ENCODE measurements at regions not wholly inside any gene's neighbourhood (a gene's known extent, or its start where the extent isn't known, plus 50 kb on each side); places are given as distances from the start of the nearest gene placed in this dataset.

DNA sequence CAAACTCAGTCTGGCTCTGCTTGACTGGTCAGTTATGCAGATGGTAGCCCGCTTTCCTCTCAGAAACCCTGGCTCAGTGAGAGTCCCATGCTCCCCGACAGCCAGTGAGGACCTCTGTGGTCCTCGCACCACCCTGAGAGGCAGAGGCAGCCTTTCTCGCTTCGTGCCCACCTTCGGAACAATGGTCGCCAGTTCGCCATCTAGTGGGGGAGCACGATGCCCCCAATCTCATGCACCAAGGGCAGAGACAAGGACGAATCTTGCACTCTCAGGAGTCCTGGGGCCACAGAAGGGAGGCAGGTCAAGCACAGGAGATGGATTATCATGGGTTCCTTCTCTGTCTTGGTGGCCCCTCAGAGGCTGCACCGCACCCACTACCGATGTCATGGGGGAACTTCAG, 75.2 kb downstream of the RHCG start:
- no peak overlapping the region for H3K27ac ChIP-seq
- TF ChIP-seq, protein P1, sequence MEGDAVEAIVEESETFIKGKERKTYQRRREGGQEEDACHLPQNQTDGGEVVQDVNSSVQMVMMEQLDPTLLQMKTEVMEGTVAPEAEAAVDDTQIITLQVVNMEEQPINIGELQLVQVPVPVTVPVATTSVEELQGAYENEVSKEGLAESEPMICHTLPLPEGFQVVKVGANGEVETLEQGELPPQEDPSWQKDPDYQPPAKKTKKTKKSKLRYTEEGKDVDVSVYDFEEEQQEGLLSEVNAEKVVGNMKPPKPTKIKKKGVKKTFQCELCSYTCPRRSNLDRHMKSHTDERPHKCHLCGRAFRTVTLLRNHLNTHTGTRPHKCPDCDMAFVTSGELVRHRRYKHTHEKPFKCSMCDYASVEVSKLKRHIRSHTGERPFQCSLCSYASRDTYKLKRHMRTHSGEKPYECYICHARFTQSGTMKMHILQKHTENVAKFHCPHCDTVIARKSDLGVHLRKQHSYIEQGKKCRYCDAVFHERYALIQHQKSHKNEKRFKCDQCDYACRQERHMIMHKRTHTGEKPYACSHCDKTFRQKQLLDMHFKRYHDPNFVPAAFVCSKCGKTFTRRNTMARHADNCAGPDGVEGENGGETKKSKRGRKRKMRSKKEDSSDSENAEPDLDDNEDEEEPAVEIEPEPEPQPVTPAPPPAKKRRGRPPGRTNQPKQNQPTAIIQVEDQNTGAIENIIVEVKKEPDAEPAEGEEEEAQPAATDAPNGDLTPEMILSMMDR (IDR thresholded peaks at IDR 0.05) = 0 out of 2 replicates have a peak, but pooled peaks have one; percentile 11
- TF ChIP-seq ZFX (IDR thresholded peaks at IDR 0.05; ENCODE audit: borderline replicate concordance) = no peak

DNA sequence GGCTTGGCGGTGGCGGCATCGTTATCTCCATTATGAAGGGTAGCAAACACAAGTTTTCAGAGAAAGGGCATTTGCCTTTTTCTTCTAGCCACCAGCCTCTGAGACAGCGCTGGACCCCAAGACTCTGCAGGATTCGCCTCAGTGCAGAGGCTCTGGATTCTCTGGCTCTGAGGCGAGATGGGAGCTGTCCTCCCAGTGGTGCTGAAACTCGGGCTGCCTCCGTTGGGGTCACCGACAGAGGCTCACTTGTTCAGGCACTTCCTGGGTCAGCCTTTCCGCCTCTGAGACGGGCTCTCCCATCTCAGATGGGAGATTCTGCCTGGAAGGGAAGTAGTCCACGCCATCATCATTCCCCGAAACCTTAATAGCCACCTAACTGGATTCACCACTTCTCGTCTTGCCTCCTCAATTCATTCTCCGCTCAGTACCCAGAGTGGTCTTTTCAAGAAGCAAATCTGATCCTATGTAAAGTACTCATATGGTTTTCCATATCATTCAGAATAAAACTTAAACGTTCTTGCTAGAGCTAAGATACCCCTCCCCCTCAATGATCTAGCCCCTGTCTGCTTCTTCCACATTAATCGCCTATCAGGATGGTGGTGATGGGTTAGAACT, 76.9 kb downstream of the RHCG start:
- TF ChIP-seq ZFX (IDR thresholded peaks at IDR 0.05; ENCODE audit: borderline replicate concordance) = no peak
- TF ChIP-seq, protein P1 (IDR thresholded peaks at IDR 0.05) = no peak
- H3K27ac ChIP-seq = no peak overlapping the region

DNA sequence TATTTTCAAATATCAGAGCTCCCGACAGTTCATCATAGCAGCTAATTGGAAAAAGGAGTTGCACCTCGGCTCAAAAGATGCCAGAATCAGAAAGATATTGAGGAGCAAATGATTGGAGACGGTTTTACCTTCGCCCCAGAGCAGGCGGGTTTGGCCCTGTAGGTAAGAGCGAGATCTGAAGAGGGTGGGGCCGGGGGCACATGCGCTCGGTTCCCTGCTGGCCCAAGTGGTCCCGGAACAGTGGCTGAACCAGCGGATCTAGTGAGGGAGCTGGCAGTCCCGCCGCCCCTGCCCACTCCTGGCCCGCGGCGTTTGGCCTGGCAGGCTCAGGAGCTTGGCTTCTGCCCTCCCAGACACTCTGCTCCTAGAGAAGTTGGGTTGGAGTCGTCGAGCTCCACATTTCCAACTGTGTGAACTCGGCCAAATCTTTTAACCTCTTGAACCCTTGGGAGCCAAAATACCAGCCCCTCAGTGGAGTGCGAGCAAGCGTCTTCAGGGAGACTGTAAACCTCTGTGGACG, 79.1 kb downstream of the RHCG start:
- no peak for TF ChIP-seq ZFX (IDR thresholded peaks at IDR 0.05; ENCODE audit: borderline replicate concordance)
- TF ChIP-seq, protein P1 (IDR thresholded peaks at IDR 0.05) = no peak
- H3K27ac ChIP-seq = no peak overlapping the region

DNA sequence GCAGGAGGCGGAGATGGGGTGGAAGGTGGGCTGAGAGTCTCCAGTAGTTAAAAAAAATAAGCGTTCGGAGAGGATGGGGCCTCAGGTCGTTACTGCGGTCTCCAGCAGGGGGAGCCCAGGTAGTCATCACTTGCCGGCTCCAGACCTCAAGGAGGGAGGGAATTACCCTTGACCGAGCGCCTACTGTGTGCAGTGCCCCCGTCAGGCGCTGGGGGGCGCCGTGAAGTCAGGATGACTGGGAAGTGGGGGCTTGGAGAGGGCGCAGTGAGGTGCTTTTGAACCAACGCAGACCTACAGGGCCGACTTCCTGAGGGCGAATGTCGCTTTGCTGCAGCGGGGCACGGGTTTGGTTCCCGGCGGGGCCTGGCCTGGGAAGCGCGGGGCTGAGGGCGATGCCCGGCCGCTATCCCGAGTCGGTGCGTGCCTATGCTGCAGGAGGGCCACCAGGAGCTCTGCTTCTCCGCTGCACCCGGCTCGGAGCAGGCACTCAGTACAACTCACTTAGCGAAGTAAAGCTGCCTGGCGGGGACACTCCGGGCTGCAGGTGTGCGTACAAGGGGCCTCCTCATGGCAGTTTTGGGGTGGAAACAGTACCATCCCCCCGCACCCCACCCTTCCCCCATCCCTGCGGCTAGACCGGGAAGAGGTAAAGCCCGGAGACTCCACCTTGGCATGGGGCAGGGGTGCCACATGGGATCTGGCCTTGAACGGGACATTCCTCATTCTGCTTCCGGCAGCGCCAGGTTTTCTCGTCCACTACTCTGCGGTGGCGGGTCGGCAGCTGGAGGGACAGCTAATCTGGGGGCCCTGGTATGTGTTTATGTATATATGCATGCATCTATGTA, 79.8 kb downstream of the RHCG start:
- TF ChIP-seq ZFX (IDR thresholded peaks at IDR 0.05; ENCODE audit: borderline replicate concordance) = no peak
- TF ChIP-seq, protein P1 (IDR thresholded peaks at IDR 0.05) = peak; percentile 100

DNA sequence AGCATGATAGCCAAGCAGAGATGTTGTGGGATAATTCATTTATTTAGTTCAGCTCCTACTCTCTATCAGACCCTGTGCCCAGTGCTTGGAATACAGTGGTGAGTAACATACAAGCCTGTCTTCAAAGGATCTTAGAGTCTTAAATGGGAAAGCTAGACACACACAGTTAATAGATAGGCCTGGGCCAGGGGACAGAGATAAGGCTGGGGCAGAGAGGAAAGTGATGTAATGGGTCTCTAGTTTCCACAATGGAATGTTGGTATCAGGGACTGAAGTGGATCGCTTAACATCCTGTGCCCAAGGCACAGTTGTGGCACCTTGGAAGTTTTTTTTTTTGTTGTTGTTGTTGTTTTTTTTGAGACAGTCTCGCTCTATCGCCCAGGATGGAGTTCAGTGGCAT, 79.9 kb upstream of the POLG start:
- TF ChIP-seq ZFX (IDR thresholded peaks at IDR 0.05; ENCODE audit: borderline replicate concordance) = no peak
- TF ChIP-seq, protein P1 (IDR thresholded peaks at IDR 0.05) = no peak

More for the DNA sequence above, 79.8 kb downstream of the RHCG start:
- no peak overlapping the region for H3K27ac ChIP-seq

DNA sequence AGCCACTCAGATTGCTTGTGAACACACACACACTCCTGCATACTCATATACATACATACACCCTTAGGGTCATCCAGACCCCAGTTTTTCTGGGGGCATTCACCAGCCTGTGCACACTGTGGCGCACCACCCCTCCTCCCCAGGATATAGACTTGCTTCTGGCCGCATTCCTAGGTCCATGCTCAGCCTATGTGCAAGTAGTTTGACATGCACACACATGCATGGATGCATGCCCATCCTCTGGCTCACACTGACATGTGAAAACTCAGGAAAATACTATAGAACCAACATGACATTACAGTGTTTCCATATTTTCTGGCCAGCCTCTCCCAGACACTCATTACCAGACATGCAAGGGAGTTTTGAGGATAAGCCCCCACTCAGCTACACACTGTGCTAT, 79.3 kb upstream of the POLG start:
- H3K27ac ChIP-seq = no peak overlapping the region
- TF ChIP-seq ZFX (IDR thresholded peaks at IDR 0.05; ENCODE audit: borderline replicate concordance) = no peak
- TF ChIP-seq, protein P1 (IDR thresholded peaks at IDR 0.05) = no peak

More for the DNA sequence above, 79.9 kb upstream of the POLG start:
- no peak overlapping the region for H3K27ac ChIP-seq

All from 22Rv1 (cell line).